ENCODE measurements at regions not wholly inside any gene's neighbourhood (a gene's known extent, or its start where the extent isn't known, plus 50 kb on each side); places are given as distances from the start of the nearest gene placed in this dataset.

DNA sequence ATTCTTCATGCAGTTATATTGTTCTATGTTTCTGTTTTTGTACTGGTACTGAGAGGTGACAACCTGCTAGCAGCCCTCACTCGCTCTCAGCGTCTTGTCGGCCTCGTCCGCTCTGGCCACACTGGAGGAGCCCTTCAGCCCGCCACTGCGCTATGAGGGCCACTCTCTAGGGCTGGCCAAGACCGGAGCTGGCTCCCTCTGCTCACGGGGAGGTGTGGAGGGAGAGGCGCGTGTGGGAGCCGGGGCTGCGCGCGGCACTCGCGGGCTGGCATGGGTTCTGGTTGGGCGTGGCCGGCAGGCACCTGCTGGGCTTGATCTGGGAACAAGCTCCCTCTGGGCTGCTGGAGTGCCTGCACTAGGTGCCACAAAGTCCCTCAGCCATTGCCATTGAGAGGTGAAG, 1323.8 kb upstream of the EYS start:
- TF ChIP-seq EZH2 (IDR thresholded peaks at IDR 0.05; ENCODE audit: borderline replicate concordance, low read depth, low read length, poor library complexity, severe bottlenecking) (no peak), CTCF (conservative IDR thresholded peaks at IDR 0.05; ENCODE audit: low read depth, low read length) (no peak)

Measured in A673 (cell line).